Nephron progenitor cell (in vitro differentiated cells): ENCODE measurements at regions not wholly inside any gene's neighbourhood (a gene's known extent, or its start where the extent isn't known, plus 50 kb on each side); places are given as distances from the start of the nearest gene placed in this dataset.

ENCODE experiments used
- DNase-seq: peaks from one replicate; pipeline ENCODE4 v3.0.0; 2021
- H3K27ac Mint-ChIP-seq: 2 replicates; pipeline ENCODE4 v1.8.0; 2021; ENCODE audit warnings: mild to moderate bottlenecking, moderate library complexity, mixed read lengths
- H3K27me3 Mint-ChIP-seq: 2 replicates; pipeline ENCODE4 v1.8.0; 2021; ENCODE audit warnings: mild to moderate bottlenecking, low read depth, mixed read lengths; ENCODE audit not compliant: poor library complexity
- H3K36me3 Mint-ChIP-seq: 2 replicates; pipeline ENCODE4 v1.8.0; 2021; ENCODE audit warnings: low read depth, mixed read lengths
- H3K4me1 Mint-ChIP-seq: 2 replicates; pipeline ENCODE4 v1.8.0; 2021; ENCODE audit warnings: mixed read lengths
- H3K4me3 Mint-ChIP-seq: 2 replicates; pipeline ENCODE4 v1.8.0; 2021; ENCODE audit warnings: mild to moderate bottlenecking, moderate library complexity, mixed read lengths
- H3K9me3 Mint-ChIP-seq: 2 replicates; pipeline ENCODE4 v1.8.0; 2021; ENCODE audit warnings: mild to moderate bottlenecking, moderate library complexity, mixed read lengths
- CTCF ChIP-seq: fragments of 200-600 bp; sonication (generic); IDR thresholded peaks from 2 replicates; pipeline ENCODE4 v1.5.0; 2021; ENCODE audit warnings: antibody characterized with exemption

GRCh38 chr7:91411060-91411459 is 146.8 kb downstream of the FZD1 start:
- TF ChIP-seq CTCF, result no peak
- H3K4me1 Mint-ChIP-seq, result peaks cover 1% of the 10 kb centered on the region
- H3K9me3 Mint-ChIP-seq, result no peaks in the 10 kb centered on the region
- no peak for DNase-seq
- no peak overlapping the region for H3K27ac Mint-ChIP-seq
- no peak overlapping the region for H3K4me3 Mint-ChIP-seq
- peaks cover 4% of the 10 kb centered on the region for H3K27me3 Mint-ChIP-seq
- H3K36me3 Mint-ChIP-seq, result no peaks in the 10 kb centered on the region

- Mint-ChIP-seq H3K36me3 (no peaks in the 10 kb centered on the region), H3K27ac (no peak overlapping the region), H3K9me3 (no peaks in the 10 kb centered on the region), H3K4me1 (peaks cover 7% of the 10 kb centered on the region), H3K27me3 (peaks cover 4% of the 10 kb centered on the region), H3K4me3 (no peak overlapping the region)
- no peak for TF ChIP-seq CTCF
- DNase-seq, result no peak
These were observed 148.1 kb downstream of the FZD1 start for GRCh38 chr7:91412298-91412697.

- Mint-ChIP-seq H3K27me3 (peaks cover 4% of the 10 kb centered on the region), H3K36me3 (no peaks in the 10 kb centered on the region), H3K4me3 (no peak overlapping the region), H3K4me1 (peaks cover 7% of the 10 kb centered on the region), H3K27ac (no peak overlapping the region), H3K9me3 (no peaks in the 10 kb centered on the region)
- no peak for TF ChIP-seq CTCF
- DNase-seq, result no peak
These were observed 150.5 kb downstream of the FZD1 start for GRCh38 chr7:91414734-91415133.

- TF ChIP-seq CTCF, result no peak
- Mint-ChIP-seq H3K27ac (no peak overlapping the region), H3K4me3 (no peak overlapping the region), H3K4me1 (peaks cover 7% of the 10 kb centered on the region), H3K27me3 (peaks cover 4% of the 10 kb centered on the region), H3K9me3 (no peaks in the 10 kb centered on the region), H3K36me3 (no peaks in the 10 kb centered on the region)
- no peak for DNase-seq
These were observed 152.1 kb downstream of the FZD1 start for GRCh38 chr7:91416155-91416865.

GRCh38 chr7:91420606-91421005 is 156.4 kb downstream of the FZD1 start:
- Mint-ChIP-seq H3K4me3 (no peak overlapping the region), H3K27ac (no peak overlapping the region), H3K4me1 (peaks cover 7% of the 10 kb centered on the region), H3K9me3 (no peaks in the 10 kb centered on the region), H3K27me3 (no peaks in the 10 kb centered on the region), H3K36me3 (no peaks in the 10 kb centered on the region)
- TF ChIP-seq CTCF, result no peak
- no peak for DNase-seq

GRCh38 chr7:91421018-91421417 is 156.8 kb downstream of the FZD1 start:
- H3K4me3 Mint-ChIP-seq, result no peak overlapping the region
- no peaks in the 10 kb centered on the region for H3K36me3 Mint-ChIP-seq
- no peaks in the 10 kb centered on the region for H3K9me3 Mint-ChIP-seq
- H3K27ac Mint-ChIP-seq, result no peak overlapping the region
- H3K4me1 Mint-ChIP-seq, result peaks cover 6% of the 10 kb centered on the region
- H3K27me3 Mint-ChIP-seq, result no peaks in the 10 kb centered on the region
- DNase-seq, result no peak
- TF ChIP-seq CTCF, result no peak
